ENCODE measurements at regions not wholly inside any gene's neighbourhood (a gene's known extent, or its start where the extent isn't known, plus 50 kb on each side); places are given as distances from the start of the nearest gene placed in this dataset.
A peak's percentile ranks its signal among the peaks of the same experiment; 100 is the strongest.

DNA sequence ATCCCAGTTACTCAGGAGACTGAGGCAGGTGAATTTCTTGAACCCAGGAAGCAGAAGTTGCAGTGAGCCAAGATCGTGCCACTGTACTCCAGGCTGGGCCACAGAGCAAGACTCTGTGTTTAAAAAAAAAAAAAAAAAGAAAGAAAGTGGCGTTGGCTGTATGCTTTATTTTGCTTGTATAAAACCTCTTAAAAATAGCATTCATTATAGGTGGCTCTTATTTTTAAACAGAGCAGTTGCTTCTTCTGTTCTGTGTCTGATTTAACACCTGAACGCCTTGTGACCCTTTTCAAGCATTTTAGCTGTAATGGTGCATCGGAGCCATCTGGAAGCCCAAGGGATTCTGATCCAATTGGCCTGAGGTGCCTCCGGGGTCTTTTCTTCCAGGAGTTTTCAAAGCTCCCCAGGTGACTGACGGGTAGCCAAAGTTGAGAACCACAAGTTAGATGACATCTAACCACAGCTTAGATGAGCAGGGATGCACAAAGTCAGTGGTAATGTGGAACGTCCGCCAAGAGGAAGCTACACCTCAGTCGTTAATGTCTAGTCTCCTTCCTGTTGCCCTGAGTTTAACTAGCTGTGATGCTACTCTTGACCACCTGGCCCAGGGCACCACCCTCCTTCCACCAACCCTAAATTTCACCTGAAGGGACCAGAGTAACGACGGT, 274.6 kb upstream of the KLF6 start:
- H3K27me3 ChIP-seq (replicated peaks; ENCODE audit: insufficient read depth) = no peaks in the 10 kb centered on the region
- ATAC-seq (ENCODE audit: insufficient number of reproducible peaks, low FRiP score, low read depth) (no peak), DNase-seq (ENCODE audit: low spot score) (no peak)
- peak overlapping the region; percentile 48 to 85 for H3K27ac ChIP-seq
- TF ChIP-seq, protein P1, sequence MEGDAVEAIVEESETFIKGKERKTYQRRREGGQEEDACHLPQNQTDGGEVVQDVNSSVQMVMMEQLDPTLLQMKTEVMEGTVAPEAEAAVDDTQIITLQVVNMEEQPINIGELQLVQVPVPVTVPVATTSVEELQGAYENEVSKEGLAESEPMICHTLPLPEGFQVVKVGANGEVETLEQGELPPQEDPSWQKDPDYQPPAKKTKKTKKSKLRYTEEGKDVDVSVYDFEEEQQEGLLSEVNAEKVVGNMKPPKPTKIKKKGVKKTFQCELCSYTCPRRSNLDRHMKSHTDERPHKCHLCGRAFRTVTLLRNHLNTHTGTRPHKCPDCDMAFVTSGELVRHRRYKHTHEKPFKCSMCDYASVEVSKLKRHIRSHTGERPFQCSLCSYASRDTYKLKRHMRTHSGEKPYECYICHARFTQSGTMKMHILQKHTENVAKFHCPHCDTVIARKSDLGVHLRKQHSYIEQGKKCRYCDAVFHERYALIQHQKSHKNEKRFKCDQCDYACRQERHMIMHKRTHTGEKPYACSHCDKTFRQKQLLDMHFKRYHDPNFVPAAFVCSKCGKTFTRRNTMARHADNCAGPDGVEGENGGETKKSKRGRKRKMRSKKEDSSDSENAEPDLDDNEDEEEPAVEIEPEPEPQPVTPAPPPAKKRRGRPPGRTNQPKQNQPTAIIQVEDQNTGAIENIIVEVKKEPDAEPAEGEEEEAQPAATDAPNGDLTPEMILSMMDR (IDR thresholded peaks at IDR 0.05) = no peak
- H3K9me3 ChIP-seq = no peaks in the 10 kb centered on the region
- H3K4me3 ChIP-seq = no peak overlapping the region
- no peaks in the 10 kb centered on the region for H3K36me3 ChIP-seq
- H3K4me1 ChIP-seq (ENCODE audit: control insufficient read depth in 1 of 2, low read depth in 2 of 2) = peaks cover 34 to 62% of the 10 kb centered on the region in 2 donors

DNA sequence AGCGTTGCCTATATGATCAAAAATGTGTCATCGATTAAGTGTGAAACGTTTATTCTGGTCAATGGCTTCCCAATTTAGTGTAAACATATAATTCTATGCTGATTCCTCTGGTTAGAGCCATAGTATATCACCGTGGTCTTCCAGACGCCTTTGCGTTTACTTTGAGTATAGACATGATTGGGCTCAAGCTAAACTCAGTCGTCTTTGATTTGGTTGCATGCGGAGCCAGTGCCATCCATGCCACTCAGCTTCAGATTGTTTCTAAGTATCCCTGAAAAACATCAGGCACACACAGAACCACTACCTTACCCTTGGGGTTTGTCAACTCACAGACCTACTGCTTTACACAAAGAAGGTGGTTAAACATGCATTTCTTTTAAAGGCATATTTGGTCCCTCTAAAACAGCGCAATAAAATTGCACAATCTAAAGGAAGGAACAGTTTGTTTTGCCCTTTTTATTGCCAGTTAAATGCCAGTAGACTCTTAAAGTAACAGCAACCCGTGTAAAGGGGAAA, 273.6 kb upstream of the KLF6 start:
- Histone ChIP-seq H3K27ac (peak overlapping the region; percentile 64 to 85), H3K4me3 (peak overlapping the region; percentile 59), H3K4me1 (ENCODE audit: control insufficient read depth in 1 of 2, low read depth in 2 of 2) (peaks cover 34 to 62% of the 10 kb centered on the region in 2 donors), H3K36me3 (no peaks in the 10 kb centered on the region), H3K9me3 (no peaks in the 10 kb centered on the region), H3K27me3 (replicated peaks; ENCODE audit: insufficient read depth) (no peaks in the 10 kb centered on the region)
- TF ChIP-seq, protein P1 (IDR thresholded peaks at IDR 0.05) = no peak
- ATAC-seq (ENCODE audit: insufficient number of reproducible peaks, low FRiP score, low read depth) = no peak
- DNase-seq (ENCODE audit: low spot score) = no peak

DNA sequence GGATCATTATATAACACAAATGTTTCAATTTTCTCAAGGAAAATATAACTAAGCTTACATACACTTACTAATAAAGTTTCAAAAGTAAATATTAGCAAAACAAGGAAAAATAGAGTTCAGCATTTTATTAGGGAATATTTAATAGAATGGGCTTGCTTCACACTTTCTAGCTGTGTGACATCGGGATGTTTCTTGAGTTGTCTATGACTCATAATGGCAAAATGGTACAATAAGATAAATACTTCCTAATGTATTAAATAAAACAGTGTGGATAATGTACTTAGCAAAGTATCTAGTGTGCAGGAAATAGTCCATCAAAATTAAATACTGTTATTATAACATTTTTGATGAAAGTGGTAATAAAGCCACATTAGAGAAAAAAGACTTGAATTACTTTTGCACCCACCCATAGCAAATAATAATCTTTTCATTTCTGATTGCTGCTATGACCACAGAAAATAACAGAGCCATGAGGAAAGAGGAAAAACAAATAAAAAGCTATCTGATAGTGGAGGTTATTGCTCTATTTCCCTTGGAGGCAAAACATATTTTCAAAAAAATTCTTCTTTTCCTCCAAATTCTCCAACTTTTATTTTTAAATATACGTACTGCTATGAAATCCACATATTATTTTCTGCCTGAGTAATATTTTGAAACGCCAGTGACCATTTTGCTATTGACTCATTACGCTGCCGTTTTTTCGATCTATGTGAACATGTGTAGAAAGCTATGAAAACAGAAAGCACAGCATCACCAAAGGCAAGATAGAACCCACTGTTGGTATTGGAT, 272.9 kb upstream of the KLF6 start:
- no peaks in the 10 kb centered on the region for H3K27me3 ChIP-seq (replicated peaks; ENCODE audit: insufficient read depth)
- H3K4me3 ChIP-seq = peak overlapping the region; percentile 59
- no peaks in the 10 kb centered on the region for H3K9me3 ChIP-seq
- ATAC-seq (ENCODE audit: insufficient number of reproducible peaks, low FRiP score, low read depth) = no peak
- H3K4me1 ChIP-seq (ENCODE audit: control insufficient read depth in 1 of 2, low read depth in 2 of 2) = peaks cover 34 to 60% of the 10 kb centered on the region in 2 donors
- DNase-seq (ENCODE audit: low spot score) = no peak
- H3K27ac ChIP-seq = peak overlapping the region; percentile 64 to 85
- H3K36me3 ChIP-seq = no peaks in the 10 kb centered on the region
- TF ChIP-seq, protein P1 (IDR thresholded peaks at IDR 0.05) = no peak

DNA sequence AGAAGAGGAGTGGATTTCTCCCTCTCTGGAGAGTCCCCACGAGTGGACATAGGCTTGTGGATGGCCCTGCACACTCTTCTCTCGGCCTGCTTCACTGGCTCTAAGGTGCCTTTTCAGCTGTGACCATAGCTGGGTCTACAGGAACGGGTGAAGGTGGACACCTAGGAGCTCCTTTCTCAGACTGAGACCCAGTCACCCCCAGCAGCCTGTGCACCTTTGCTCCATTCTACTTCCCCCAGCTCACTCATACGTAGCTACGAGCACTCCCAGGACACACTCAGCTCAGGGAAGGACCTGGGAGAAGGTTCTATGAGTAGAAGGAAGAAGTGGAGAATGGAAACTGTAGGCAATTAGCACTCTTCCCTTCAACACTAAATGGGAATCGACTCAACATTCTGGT, 272.0 kb upstream of the KLF6 start:
- peak overlapping the region; percentile 43 to 85 for H3K27ac ChIP-seq
- H3K27me3 ChIP-seq (replicated peaks; ENCODE audit: insufficient read depth) = no peaks in the 10 kb centered on the region
- H3K4me1 ChIP-seq (ENCODE audit: control insufficient read depth in 1 of 2, low read depth in 2 of 2) = peaks cover 37 to 55% of the 10 kb centered on the region in 2 donors

More for the DNA sequence above, 272.0 kb upstream of the KLF6 start:
- Histone ChIP-seq H3K4me3 (no peak overlapping the region), H3K36me3 (no peaks in the 10 kb centered on the region), H3K9me3 (no peaks in the 10 kb centered on the region)
- ATAC-seq (ENCODE audit: insufficient number of reproducible peaks, low FRiP score, low read depth) (no peak), DNase-seq (ENCODE audit: low spot score) (no peak)
- TF ChIP-seq, protein P1 (IDR thresholded peaks at IDR 0.05) = no peak
